ENCODE measurements at regions not wholly inside any gene's neighbourhood (a gene's known extent, or its start where the extent isn't known, plus 50 kb on each side); places are given as distances from the start of the nearest gene placed in this dataset.

- no peak for TF ChIP-seq CTCF (conservative IDR thresholded peaks at IDR 0.05; ENCODE audit: low read depth, low read length)
- TF ChIP-seq EZH2 (IDR thresholded peaks at IDR 0.05; ENCODE audit: low read length, unreplicated experiment), result no peak
These were observed 363.1 kb upstream of the RBFOX1 start for GRCh38 chr16:6969594-6969993.
